ENCODE measurements at regions not wholly inside any gene's neighbourhood (a gene's known extent, or its start where the extent isn't known, plus 50 kb on each side); places are given as distances from the start of the nearest gene placed in this dataset.

- H3K4me3 Mint-ChIP-seq, result no peak overlapping the region
- no peaks in the 10 kb centered on the region for H3K4me1 Mint-ChIP-seq (ENCODE audit: unreplicated experiment)
- no peak for TF ChIP-seq CTCF (conservative IDR thresholded peaks at IDR 0.05)
- no peaks in the 10 kb centered on the region for H3K9me3 Mint-ChIP-seq
- peaks cover 7% of the 10 kb centered on the region for H3K27me3 Mint-ChIP-seq
- H3K36me3 Mint-ChIP-seq, result no peaks in the 10 kb centered on the region
- no peak for DNase-seq (ENCODE audit: extremely low spot score, unreplicated experiment)
- H3K27ac Mint-ChIP-seq, result no peak overlapping the region
Measured at GRCh38 chr14:30209136-30209535, 281.5 kb upstream of the PRKD1 start.

GRCh38 chr14:30210630-30211029 is 283.0 kb upstream of the PRKD1 start:
- Mint-ChIP-seq H3K4me3 (no peak overlapping the region), H3K4me1 (ENCODE audit: unreplicated experiment) (no peaks in the 10 kb centered on the region), H3K27ac (no peak overlapping the region), H3K9me3 (no peaks in the 10 kb centered on the region), H3K27me3 (peaks cover 7% of the 10 kb centered on the region), H3K36me3 (no peaks in the 10 kb centered on the region)
- DNase-seq (ENCODE audit: extremely low spot score, unreplicated experiment), result no peak
- no peak for TF ChIP-seq CTCF (conservative IDR thresholded peaks at IDR 0.05)

GRCh38 chr14:30211326-30211725 is 283.7 kb upstream of the PRKD1 start:
- Mint-ChIP-seq H3K9me3 (no peaks in the 10 kb centered on the region), H3K36me3 (no peaks in the 10 kb centered on the region), H3K4me3 (no peak overlapping the region), H3K27ac (no peak overlapping the region), H3K4me1 (ENCODE audit: unreplicated experiment) (no peaks in the 10 kb centered on the region), H3K27me3 (peaks cover 7% of the 10 kb centered on the region)
- no peak for DNase-seq (ENCODE audit: extremely low spot score, unreplicated experiment)
- TF ChIP-seq CTCF (conservative IDR thresholded peaks at IDR 0.05), result no peak

GRCh38 chr14:30214014-30214413 is 286.4 kb upstream of the PRKD1 start:
- DNase-seq (ENCODE audit: extremely low spot score, unreplicated experiment), result no peak
- Mint-ChIP-seq H3K9me3 (no peaks in the 10 kb centered on the region), H3K4me3 (no peak overlapping the region), H3K4me1 (ENCODE audit: unreplicated experiment) (no peaks in the 10 kb centered on the region), H3K36me3 (no peaks in the 10 kb centered on the region), H3K27me3 (peaks cover 7% of the 10 kb centered on the region), H3K27ac (no peak overlapping the region)
- no peak for TF ChIP-seq CTCF (conservative IDR thresholded peaks at IDR 0.05)

- peaks cover 7% of the 10 kb centered on the region for H3K27me3 Mint-ChIP-seq
- no peak for DNase-seq (ENCODE audit: extremely low spot score, unreplicated experiment)
- H3K36me3 Mint-ChIP-seq, result no peaks in the 10 kb centered on the region
- no peak overlapping the region for H3K4me3 Mint-ChIP-seq
- H3K27ac Mint-ChIP-seq, result no peak overlapping the region
- TF ChIP-seq CTCF (conservative IDR thresholded peaks at IDR 0.05), result peak; percentile 85
- no peaks in the 10 kb centered on the region for H3K4me1 Mint-ChIP-seq (ENCODE audit: unreplicated experiment)
- H3K9me3 Mint-ChIP-seq, result no peaks in the 10 kb centered on the region
Measured at GRCh38 chr14:30214461-30215090, 286.9 kb upstream of the PRKD1 start.

GRCh38 chr14:30218907-30219306 is 291.3 kb upstream of the PRKD1 start:
- no peak for TF ChIP-seq CTCF (conservative IDR thresholded peaks at IDR 0.05)
- no peak for DNase-seq (ENCODE audit: extremely low spot score, unreplicated experiment)
- Mint-ChIP-seq H3K4me3 (no peak overlapping the region), H3K4me1 (ENCODE audit: unreplicated experiment) (no peaks in the 10 kb centered on the region), H3K36me3 (no peaks in the 10 kb centered on the region), H3K9me3 (no peaks in the 10 kb centered on the region), H3K27ac (no peak overlapping the region), H3K27me3 (peaks cover 5% of the 10 kb centered on the region)

All from type B pancreatic cell (in vitro differentiated cells).